ENCODE measurements at regions not wholly inside any gene's neighbourhood (a gene's known extent, or its start where the extent isn't known, plus 50 kb on each side); places are given as distances from the start of the nearest gene placed in this dataset.
"Not testable (repeated sequence)": the region's sequence is repeated elsewhere in the genome, so short reads cannot be mapped to it uniquely, and the experiment has no call there.

DNA sequence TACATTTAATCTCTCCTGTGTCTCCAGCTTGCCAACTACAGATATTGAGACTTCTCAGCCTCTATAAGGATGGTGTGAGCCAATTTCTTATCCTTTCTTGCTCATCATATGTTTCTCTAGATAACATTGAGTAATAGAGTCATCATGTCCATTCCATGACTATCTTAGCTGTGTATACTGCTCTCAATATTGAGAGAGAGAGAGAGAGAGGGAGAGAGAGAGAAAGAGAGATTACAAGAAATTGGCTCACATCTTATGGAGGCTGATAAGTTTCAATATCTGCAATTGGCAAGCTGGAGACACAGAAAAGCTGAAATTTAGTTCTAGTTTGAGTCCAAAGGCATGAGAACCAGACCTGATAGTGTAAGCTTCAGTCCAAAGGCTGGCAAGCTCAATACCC, 110.8 kb upstream of the MSMB start:
- TF ChIP-seq, protein P1, sequence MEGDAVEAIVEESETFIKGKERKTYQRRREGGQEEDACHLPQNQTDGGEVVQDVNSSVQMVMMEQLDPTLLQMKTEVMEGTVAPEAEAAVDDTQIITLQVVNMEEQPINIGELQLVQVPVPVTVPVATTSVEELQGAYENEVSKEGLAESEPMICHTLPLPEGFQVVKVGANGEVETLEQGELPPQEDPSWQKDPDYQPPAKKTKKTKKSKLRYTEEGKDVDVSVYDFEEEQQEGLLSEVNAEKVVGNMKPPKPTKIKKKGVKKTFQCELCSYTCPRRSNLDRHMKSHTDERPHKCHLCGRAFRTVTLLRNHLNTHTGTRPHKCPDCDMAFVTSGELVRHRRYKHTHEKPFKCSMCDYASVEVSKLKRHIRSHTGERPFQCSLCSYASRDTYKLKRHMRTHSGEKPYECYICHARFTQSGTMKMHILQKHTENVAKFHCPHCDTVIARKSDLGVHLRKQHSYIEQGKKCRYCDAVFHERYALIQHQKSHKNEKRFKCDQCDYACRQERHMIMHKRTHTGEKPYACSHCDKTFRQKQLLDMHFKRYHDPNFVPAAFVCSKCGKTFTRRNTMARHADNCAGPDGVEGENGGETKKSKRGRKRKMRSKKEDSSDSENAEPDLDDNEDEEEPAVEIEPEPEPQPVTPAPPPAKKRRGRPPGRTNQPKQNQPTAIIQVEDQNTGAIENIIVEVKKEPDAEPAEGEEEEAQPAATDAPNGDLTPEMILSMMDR (IDR thresholded peaks at IDR 0.05; ENCODE audit: extremely low read depth in 1 of 2, insufficient read depth in 1 of 2, low read depth in 1 of 2, low read length in 2 of 2) = not testable (repeated sequence)
- TF ChIP-seq FOS (IDR thresholded peaks at IDR 0.05; ENCODE audit: borderline replicate concordance, insufficient read depth, low read length); EZH2 (IDR thresholded peaks at IDR 0.05; ENCODE audit: borderline replicate concordance, low read depth, low read length, severe bottlenecking); MYC (IDR thresholded peaks at IDR 0.05; ENCODE audit: low read depth, low read length); POLR2AphosphoS5 (IDR thresholded peaks at IDR 0.05; ENCODE audit: insufficient read depth, low read depth, low read length); POLR2A (IDR thresholded peaks at IDR 0.05; ENCODE audit: low read depth, low read length); JUN (IDR thresholded peaks at IDR 0.05; ENCODE audit: borderline replicate concordance, insufficient read depth, insufficient read length, low read depth): not testable (repeated sequence)
- TF ChIP-seq, protein P2, sequence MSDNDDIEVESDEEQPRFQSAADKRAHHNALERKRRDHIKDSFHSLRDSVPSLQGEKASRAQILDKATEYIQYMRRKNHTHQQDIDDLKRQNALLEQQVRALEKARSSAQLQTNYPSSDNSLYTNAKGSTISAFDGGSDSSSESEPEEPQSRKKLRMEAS (IDR thresholded peaks at IDR 0.05; ENCODE audit: insufficient read depth, insufficient read length) = not testable (repeated sequence)

Measured in endothelial cell of umbilical vein (primary cell).